ENCODE measurements at regions not wholly inside any gene's neighbourhood (a gene's known extent, or its start where the extent isn't known, plus 50 kb on each side); places are given as distances from the start of the nearest gene placed in this dataset.

DNA sequence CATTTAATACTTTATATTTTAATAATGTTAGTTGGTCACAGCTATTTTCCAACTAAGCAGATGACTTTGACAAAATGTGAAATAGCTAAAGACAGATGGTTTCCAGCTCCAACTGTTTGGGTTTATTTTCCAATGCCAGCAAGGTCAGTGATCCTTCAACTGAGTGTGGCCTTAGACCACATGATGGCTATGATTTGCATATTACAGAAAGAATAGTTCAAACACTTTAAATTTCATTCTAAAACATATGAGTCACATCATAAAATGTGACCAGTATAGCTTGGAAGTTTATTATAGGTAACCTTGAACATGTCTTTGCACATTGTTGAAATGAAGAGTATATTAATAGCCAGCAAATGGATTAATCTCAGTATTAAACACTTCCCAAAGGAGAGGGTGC, 454.0 kb upstream of the C1orf87 start:
- TF ChIP-seq, protein P1, sequence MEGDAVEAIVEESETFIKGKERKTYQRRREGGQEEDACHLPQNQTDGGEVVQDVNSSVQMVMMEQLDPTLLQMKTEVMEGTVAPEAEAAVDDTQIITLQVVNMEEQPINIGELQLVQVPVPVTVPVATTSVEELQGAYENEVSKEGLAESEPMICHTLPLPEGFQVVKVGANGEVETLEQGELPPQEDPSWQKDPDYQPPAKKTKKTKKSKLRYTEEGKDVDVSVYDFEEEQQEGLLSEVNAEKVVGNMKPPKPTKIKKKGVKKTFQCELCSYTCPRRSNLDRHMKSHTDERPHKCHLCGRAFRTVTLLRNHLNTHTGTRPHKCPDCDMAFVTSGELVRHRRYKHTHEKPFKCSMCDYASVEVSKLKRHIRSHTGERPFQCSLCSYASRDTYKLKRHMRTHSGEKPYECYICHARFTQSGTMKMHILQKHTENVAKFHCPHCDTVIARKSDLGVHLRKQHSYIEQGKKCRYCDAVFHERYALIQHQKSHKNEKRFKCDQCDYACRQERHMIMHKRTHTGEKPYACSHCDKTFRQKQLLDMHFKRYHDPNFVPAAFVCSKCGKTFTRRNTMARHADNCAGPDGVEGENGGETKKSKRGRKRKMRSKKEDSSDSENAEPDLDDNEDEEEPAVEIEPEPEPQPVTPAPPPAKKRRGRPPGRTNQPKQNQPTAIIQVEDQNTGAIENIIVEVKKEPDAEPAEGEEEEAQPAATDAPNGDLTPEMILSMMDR (conservative IDR thresholded peaks at IDR 0.05; ENCODE audit: low read depth, low read length): no peak
- no peak for TF ChIP-seq EZH2 (IDR thresholded peaks at IDR 0.05; ENCODE audit: borderline replicate concordance, low read depth, low read length, poor library complexity, severe bottlenecking)

Data from A673 (cell line).